ENCODE measurements at regions not wholly inside any gene's neighbourhood (a gene's known extent, or its start where the extent isn't known, plus 50 kb on each side); places are given as distances from the start of the nearest gene placed in this dataset.

GRCh38 chr20:11778206-11778570 is 139.5 kb upstream of the BTBD3 start:
- TF ChIP-seq RAD21 (IDR thresholded peaks at IDR 0.05; ENCODE audit: insufficient read depth, low read depth, low read length) (no peak), CTCF (IDR thresholded peaks at IDR 0.05 in 2 of 3, conservative IDR thresholded peaks at IDR 0.05 in 1 of 3; ENCODE audit: control insufficient read depth in 2 of 3, extremely low read depth in 1 of 3, insufficient read depth in 1 of 3, low read depth in 3 of 3, low read length in 3 of 3) (no peak), ZNF274 (IDR thresholded peaks at IDR 0.05; ENCODE audit: insufficient read depth, insufficient read length) (no peak), BCL3 (IDR thresholded peaks at IDR 0.05; ENCODE audit: borderline replicate concordance, insufficient read depth, low read depth, low read length, poor library complexity, severe bottlenecking) (no peak)

Measured in GM12878 (cell line).